ENCODE measurements at regions not wholly inside any gene's neighbourhood (a gene's known extent, or its start where the extent isn't known, plus 50 kb on each side); places are given as distances from the start of the nearest gene placed in this dataset.

DNA sequence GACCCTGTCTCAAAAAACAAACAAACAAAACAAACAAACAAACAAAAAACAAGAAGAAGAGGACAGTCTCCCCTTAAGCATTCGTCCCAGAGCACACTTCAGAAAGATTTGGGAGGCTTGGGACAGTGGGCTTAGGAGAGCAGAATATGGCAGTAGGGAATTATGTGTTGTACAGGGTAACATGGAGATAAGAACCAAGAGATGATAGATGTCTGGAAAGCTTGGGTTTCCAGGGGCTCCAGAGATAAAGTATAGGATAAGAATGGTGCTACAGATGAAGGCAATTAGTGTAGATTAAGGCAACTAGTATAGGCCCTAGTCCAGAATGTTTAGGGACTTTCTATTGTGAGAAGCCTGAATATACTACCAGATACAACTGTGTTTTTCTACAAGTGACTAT lies 934.9 kb upstream of the AUTS2 start:
- no peak for TF ChIP-seq ZNF331 (CRISPR knock-in tag; IDR thresholded peaks at IDR 0.05; ENCODE audit: low read depth)
- TF ChIP-seq, protein P1, sequence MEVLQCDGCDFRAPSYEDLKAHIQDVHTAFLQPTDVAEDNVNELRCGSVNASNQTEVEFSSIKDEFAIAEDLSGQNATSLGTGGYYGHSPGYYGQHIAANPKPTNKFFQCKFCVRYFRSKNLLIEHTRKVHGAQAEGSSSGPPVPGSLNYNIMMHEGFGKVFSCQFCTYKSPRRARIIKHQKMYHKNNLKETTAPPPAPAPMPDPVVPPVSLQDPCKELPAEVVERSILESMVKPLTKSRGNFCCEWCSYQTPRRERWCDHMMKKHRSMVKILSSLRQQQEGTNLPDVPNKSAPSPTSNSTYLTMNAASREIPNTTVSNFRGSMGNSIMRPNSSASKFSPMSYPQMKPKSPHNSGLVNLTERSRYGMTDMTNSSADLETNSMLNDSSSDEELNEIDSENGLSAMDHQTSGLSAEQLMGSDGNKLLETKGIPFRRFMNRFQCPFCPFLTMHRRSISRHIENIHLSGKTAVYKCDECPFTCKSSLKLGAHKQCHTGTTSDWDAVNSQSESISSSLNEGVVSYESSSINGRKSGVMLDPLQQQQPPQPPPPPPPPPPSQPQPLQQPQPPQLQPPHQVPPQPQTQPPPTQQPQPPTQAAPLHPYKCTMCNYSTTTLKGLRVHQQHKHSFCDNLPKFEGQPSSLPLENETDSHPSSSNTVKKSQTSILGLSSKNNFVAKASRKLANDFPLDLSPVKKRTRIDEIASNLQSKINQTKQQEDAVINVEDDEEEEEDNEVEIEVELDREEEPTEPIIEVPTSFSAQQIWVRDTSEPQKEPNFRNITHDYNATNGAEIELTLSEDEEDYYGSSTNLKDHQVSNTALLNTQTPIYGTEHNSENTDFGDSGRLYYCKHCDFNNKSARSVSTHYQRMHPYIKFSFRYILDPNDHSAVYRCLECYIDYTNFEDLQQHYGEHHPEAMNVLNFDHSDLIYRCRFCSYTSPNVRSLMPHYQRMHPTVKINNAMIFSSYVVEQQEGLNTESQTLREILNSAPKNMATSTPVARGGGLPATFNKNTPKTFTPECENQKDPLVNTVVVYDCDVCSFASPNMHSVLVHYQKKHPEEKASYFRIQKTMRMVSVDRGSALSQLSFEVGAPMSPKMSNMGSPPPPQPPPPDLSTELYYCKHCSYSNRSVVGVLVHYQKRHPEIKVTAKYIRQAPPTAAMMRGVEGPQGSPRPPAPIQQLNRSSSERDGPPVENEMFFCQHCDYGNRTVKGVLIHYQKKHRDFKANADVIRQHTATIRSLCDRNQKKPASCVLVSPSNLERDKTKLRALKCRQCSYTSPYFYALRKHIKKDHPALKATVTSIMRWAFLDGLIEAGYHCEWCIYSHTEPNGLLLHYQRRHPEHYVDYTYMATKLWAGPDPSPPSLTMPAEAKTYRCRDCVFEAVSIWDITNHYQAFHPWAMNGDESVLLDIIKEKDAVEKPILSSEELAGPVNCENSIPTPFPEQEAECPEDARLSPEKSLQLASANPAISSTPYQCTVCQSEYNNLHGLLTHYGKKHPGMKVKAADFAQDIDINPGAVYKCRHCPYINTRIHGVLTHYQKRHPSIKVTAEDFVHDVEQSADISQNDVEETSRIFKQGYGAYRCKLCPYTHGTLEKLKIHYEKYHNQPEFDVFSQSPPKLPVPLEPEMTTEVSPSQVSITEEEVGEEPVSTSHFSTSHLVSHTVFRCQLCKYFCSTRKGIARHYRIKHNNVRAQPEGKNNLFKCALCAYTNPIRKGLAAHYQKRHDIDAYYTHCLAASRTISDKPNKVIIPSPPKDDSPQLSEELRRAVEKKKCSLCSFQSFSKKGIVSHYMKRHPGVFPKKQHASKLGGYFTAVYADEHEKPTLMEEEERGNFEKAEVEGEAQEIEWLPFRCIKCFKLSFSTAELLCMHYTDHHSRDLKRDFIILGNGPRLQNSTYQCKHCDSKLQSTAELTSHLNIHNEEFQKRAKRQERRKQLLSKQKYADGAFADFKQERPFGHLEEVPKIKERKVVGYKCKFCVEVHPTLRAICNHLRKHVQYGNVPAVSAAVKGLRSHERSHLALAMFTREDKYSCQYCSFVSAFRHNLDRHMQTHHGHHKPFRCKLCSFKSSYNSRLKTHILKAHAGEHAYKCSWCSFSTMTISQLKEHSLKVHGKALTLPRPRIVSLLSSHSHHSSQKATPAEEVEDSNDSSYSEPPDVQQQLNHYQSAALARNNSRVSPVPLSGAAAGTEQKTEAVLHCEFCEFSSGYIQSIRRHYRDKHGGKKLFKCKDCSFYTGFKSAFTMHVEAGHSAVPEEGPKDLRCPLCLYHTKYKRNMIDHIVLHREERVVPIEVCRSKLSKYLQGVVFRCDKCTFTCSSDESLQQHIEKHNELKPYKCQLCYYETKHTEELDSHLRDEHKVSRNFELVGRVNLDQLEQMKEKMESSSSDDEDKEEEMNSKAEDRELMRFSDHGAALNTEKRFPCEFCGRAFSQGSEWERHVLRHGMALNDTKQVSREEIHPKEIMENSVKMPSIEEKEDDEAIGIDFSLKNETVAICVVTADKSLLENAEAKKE (CRISPR knock-in tag; IDR thresholded peaks at IDR 0.05) = no peak
- TF ChIP-seq, protein P2, sequence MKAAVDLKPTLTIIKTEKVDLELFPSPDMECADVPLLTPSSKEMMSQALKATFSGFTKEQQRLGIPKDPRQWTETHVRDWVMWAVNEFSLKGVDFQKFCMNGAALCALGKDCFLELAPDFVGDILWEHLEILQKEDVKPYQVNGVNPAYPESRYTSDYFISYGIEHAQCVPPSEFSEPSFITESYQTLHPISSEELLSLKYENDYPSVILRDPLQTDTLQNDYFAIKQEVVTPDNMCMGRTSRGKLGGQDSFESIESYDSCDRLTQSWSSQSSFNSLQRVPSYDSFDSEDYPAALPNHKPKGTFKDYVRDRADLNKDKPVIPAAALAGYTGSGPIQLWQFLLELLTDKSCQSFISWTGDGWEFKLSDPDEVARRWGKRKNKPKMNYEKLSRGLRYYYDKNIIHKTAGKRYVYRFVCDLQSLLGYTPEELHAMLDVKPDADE (IDR thresholded peaks at IDR 0.05) = no peak
- TF ChIP-seq, protein P3, sequence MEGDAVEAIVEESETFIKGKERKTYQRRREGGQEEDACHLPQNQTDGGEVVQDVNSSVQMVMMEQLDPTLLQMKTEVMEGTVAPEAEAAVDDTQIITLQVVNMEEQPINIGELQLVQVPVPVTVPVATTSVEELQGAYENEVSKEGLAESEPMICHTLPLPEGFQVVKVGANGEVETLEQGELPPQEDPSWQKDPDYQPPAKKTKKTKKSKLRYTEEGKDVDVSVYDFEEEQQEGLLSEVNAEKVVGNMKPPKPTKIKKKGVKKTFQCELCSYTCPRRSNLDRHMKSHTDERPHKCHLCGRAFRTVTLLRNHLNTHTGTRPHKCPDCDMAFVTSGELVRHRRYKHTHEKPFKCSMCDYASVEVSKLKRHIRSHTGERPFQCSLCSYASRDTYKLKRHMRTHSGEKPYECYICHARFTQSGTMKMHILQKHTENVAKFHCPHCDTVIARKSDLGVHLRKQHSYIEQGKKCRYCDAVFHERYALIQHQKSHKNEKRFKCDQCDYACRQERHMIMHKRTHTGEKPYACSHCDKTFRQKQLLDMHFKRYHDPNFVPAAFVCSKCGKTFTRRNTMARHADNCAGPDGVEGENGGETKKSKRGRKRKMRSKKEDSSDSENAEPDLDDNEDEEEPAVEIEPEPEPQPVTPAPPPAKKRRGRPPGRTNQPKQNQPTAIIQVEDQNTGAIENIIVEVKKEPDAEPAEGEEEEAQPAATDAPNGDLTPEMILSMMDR (conservative IDR thresholded peaks at IDR 0.05; ENCODE audit: low read depth in 2 of 2) = no peak
- TF ChIP-seq CREB1 (CRISPR knock-in tag; IDR thresholded peaks at IDR 0.05; ENCODE audit: low read depth) = no peak
- no peak for TF ChIP-seq STAT1 (IDR thresholded peaks at IDR 0.05; ENCODE audit: unreplicated experiment)
- TF ChIP-seq NANOG (IDR thresholded peaks at IDR 0.05; ENCODE audit: borderline replicate concordance) = no peak
- Histone ChIP-seq H3K27ac (ENCODE audit: low read depth) (no peak overlapping the region), H3K4me3 (no peak overlapping the region), H3F3A (replicated peaks; ENCODE audit: low read depth) (no peaks in the 10 kb centered on the region), H4K20me1 (replicated peaks; ENCODE audit: insufficient read depth) (no peaks in the 10 kb centered on the region), H3K4me2 (no peak overlapping the region), H2AFZ (no peak overlapping the region), H3K36me3 (ENCODE audit: insufficient read depth) (peaks cover 11% of the 10 kb centered on the region; the same call in 1 of the 2 replicates), H3K79me2 (replicated peaks; ENCODE audit: insufficient read depth) (no peaks in the 10 kb centered on the region), H3K27me3 (ENCODE audit: insufficient read depth) (no peaks in the 10 kb centered on the region), H3K4me1 (ENCODE audit: insufficient read depth) (no peaks in the 10 kb centered on the region), H3K9me2 (ENCODE audit: insufficient read depth) (no peaks in the 10 kb centered on the region)
- Mint-ChIP-seq H3K27ac (no peak overlapping the region), H3K36me3 (ENCODE audit: low read depth) (peaks cover 28% of the 10 kb centered on the region), H3K4me1 (no peaks in the 10 kb centered on the region), H3K27me3 (ENCODE audit: insufficient read depth, low read depth, poor library complexity) (peaks cover 6% of the 10 kb centered on the region), H3K9me3 (peaks cover 95% of the 10 kb centered on the region), H3K4me3 (no peak overlapping the region)
- ATAC-seq (no peak), DNase-seq (ENCODE audit: low spot score) (no peak)
